Peyer's patch (tissue), 4 donors: ENCODE measurements at regions not wholly inside any gene's neighbourhood (a gene's known extent, or its start where the extent isn't known, plus 50 kb on each side); places are given as distances from the start of the nearest gene placed in this dataset.

Experiments
- DNase-seq, 3 donors: peaks; one replicate each; pipeline ENCODE4 v3.0.0-alpha.2; 2017 to 2019
- H3K27ac ChIP-seq, 4 donors: fragments of 200-600 bp; sonication (generic); one replicate each; pipeline ENCODE4 v1.5.1; 2016 to 2019
- H3K27me3 ChIP-seq, 2 donors: fragments of 200-600 bp; sonication (generic); one replicate each; pipeline ENCODE4 v1.5.1; 2019
- H3K36me3 ChIP-seq, 3 donors: fragments of 200-600 bp; sonication (generic); one replicate each; pipeline ENCODE4 v1.5.1; 2016 to 2019
- H3K4me1 ChIP-seq, 4 donors: fragments of 200-600 bp; sonication (generic); one replicate each; pipeline ENCODE4 v1.5.1; 2016 to 2019
- H3K4me3 ChIP-seq, 4 donors: fragments of 200-600 bp; sonication (generic); 1 replicate in 3 of 4; 2 replicates in 1 of 4; pipeline ENCODE4 v1.5.1; 2016 to 2019; ENCODE audit warnings: mild to moderate bottlenecking in 1 of 4
- H3K9me3 ChIP-seq, 4 donors: fragments of 200-600 bp; sonication (generic); one replicate each; pipeline ENCODE4 v1.5.1; 2016 to 2019; ENCODE audit warnings: mild to moderate bottlenecking in 1 of 4
- POLR2A ChIP-seq, 2 donors: fragments of 450-650 bp; IDR thresholded peaks; one replicate each; pipeline ENCODE4 v1.5.1; 2017; ENCODE audit warnings: antibody characterized with exemption in 2 of 2, mild to moderate bottlenecking in 2 of 2, moderate library complexity in 2 of 2
- TF ChIP-seq, protein P1 (sequence below), 6 experiments: fragments of 450-650 bp in 4 of 6; fragments of 200-600 bp in 2 of 6; sonication (generic) in 1 of 6; IDR thresholded peaks; one replicate each; pipeline ENCODE4 v1.5.1; 2017 to 2019; ENCODE audit warnings: antibody characterized with exemption in 6 of 6, mild to moderate bottlenecking in 3 of 6, moderate library complexity in 1 of 6

DNA sequence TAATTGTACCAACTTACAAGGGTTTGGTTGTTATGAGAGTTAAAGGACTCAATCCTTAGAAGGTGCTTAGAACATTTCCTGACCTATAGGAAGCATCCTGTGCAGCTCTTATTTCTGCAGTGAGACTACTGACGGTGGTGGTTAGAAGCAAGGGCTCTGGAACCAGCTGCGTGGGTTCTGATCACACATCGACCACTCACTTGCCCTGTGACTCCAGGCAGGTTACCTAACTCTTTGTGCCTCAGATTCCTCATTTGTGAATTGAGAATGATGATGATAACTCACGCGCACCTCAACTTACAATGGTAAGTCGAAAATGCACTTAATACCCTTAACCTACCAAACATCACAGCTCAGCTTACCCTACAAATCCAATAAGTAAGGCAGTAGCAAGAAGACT is 80.7 kb upstream of the SPATA12 start:
- H3K27ac ChIP-seq = no peak overlapping the region
- DNase-seq = no peak
- no peaks in the 10 kb centered on the region for H3K27me3 ChIP-seq
- H3K36me3 ChIP-seq = no peaks in the 10 kb centered on the region
- H3K4me1 ChIP-seq = no peaks in the 10 kb centered on the region
- no peak overlapping the region for H3K4me3 ChIP-seq
- H3K9me3 ChIP-seq = no peaks in the 10 kb centered on the region
- TF ChIP-seq, protein P1, sequence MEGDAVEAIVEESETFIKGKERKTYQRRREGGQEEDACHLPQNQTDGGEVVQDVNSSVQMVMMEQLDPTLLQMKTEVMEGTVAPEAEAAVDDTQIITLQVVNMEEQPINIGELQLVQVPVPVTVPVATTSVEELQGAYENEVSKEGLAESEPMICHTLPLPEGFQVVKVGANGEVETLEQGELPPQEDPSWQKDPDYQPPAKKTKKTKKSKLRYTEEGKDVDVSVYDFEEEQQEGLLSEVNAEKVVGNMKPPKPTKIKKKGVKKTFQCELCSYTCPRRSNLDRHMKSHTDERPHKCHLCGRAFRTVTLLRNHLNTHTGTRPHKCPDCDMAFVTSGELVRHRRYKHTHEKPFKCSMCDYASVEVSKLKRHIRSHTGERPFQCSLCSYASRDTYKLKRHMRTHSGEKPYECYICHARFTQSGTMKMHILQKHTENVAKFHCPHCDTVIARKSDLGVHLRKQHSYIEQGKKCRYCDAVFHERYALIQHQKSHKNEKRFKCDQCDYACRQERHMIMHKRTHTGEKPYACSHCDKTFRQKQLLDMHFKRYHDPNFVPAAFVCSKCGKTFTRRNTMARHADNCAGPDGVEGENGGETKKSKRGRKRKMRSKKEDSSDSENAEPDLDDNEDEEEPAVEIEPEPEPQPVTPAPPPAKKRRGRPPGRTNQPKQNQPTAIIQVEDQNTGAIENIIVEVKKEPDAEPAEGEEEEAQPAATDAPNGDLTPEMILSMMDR (IDR thresholded peaks at IDR 0.05) = no peak
- no peak for TF ChIP-seq POLR2A (IDR thresholded peaks at IDR 0.05)

GRCh38 chr3:56977561-56977889 is 82.9 kb upstream of the SPATA12 start:
- no peaks in the 10 kb centered on the region for H3K4me1 ChIP-seq
- H3K36me3 ChIP-seq = no peaks in the 10 kb centered on the region
- TF ChIP-seq POLR2A (IDR thresholded peaks at IDR 0.05) = no peak
- TF ChIP-seq, protein P1 (IDR thresholded peaks at IDR 0.05) = no peak
- DNase-seq = no peak
- H3K27me3 ChIP-seq = no peaks in the 10 kb centered on the region
- no peaks in the 10 kb centered on the region for H3K9me3 ChIP-seq
- H3K27ac ChIP-seq = no peak overlapping the region
- no peak overlapping the region for H3K4me3 ChIP-seq

GRCh38 chr3:56976651-56977560 is 83.6 kb upstream of the SPATA12 start:
- no peaks in the 10 kb centered on the region for H3K27me3 ChIP-seq
- no peaks in the 10 kb centered on the region for H3K36me3 ChIP-seq
- H3K4me1 ChIP-seq = no peaks in the 10 kb centered on the region
- H3K9me3 ChIP-seq = no peaks in the 10 kb centered on the region
- no peak for TF ChIP-seq POLR2A (IDR thresholded peaks at IDR 0.05)
- TF ChIP-seq, protein P1 (IDR thresholded peaks at IDR 0.05) = no peak
- no peak overlapping the region for H3K4me3 ChIP-seq
- H3K27ac ChIP-seq = no peak overlapping the region
- DNase-seq = no peak

DNA sequence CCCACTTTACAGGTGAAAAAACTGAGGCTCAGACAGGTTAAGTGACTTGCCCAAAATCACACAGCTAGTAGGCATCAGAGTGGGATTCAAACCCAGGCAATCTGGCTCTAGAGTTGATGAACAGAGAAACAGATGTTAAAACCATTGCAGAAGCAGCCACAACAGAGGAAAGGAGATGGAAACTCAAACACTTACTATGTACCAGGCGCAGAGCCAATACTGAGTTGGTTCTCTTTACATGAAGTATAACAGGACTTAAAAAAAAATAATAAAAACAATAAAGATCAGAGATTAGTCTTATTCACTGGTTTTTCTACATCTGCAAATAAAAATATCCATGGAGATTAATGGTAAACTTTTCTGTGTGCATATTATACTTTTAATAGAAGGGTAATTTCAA is 84.9 kb upstream of the SPATA12 start:
- Histone ChIP-seq H3K4me3 (no peak overlapping the region), H3K36me3 (no peaks in the 10 kb centered on the region), H3K27me3 (no peaks in the 10 kb centered on the region), H3K4me1 (no peaks in the 10 kb centered on the region), H3K27ac (no peak overlapping the region), H3K9me3 (no peaks in the 10 kb centered on the region)
- no peak for DNase-seq
- TF ChIP-seq POLR2A (IDR thresholded peaks at IDR 0.05) = no peak
- TF ChIP-seq, protein P1 (IDR thresholded peaks at IDR 0.05) = no peak

GRCh38 chr3:56974247-56974930 is 86.1 kb upstream of the SPATA12 start:
- Histone ChIP-seq H3K9me3 (no peaks in the 10 kb centered on the region), H3K4me3 (no peak overlapping the region), H3K4me1 (no peaks in the 10 kb centered on the region), H3K27ac (no peak overlapping the region), H3K27me3 (no peaks in the 10 kb centered on the region), H3K36me3 (no peaks in the 10 kb centered on the region)
- DNase-seq = no peak
- TF ChIP-seq, protein P1 (IDR thresholded peaks at IDR 0.05) = no peak
- TF ChIP-seq POLR2A (IDR thresholded peaks at IDR 0.05) = no peak
